MM.1S (cell line): ENCODE measurements at regions not wholly inside any gene's neighbourhood (a gene's known extent, or its start where the extent isn't known, plus 50 kb on each side); places are given as distances from the start of the nearest gene placed in this dataset.

ENCODE experiments used
- DNase-seq: peaks from one replicate; pipeline ENCODE4 v3.0.0-alpha.2; 2015
- H2AFZ ChIP-seq: fragments of 300-600 bp; sonication (generic); 2 replicates; pipeline ENCODE4 v1.6.0; 2016; ENCODE audit warnings: antibody characterized with exemption, low read length
- H3F3A ChIP-seq: fragments of 300-600 bp; sonication (generic); 2 replicates; pipeline ENCODE4 v1.6.1; 2016; ENCODE audit warnings: mild to moderate bottlenecking, antibody characterized with exemption, low read length, moderate library complexity, mixed read lengths; ENCODE audit not compliant: insufficient read depth
- H3K27ac ChIP-seq: fragments of 300-600 bp; sonication (generic); 2 replicates; pipeline ENCODE4 v1.5.1; 2016; ENCODE audit warnings: mild to moderate bottlenecking, low read length
- H3K27me3 ChIP-seq: fragments of 300-600 bp; sonication (generic); replicated peaks from 2 replicates; pipeline ENCODE4 v1.6.0; 2016; ENCODE audit warnings: low read length; ENCODE audit not compliant: insufficient read depth
- H3K36me3 ChIP-seq: fragments of 300-600 bp; sonication (generic); replicated peaks from 2 replicates; pipeline ENCODE4 v1.6.1; 2016; ENCODE audit warnings: mild to moderate bottlenecking, low read length, mixed read lengths; ENCODE audit not compliant: insufficient read depth
- H3K4me1 ChIP-seq: fragments of 300-600 bp; sonication (generic); 2 replicates; pipeline ENCODE4 v1.6.1; 2016; ENCODE audit warnings: low read length, mixed read lengths
- H3K4me2 ChIP-seq: fragments of 300-600 bp; sonication (generic); 2 replicates; pipeline ENCODE4 v1.6.0; 2016; ENCODE audit warnings: low read depth, low read length
- H3K4me3 ChIP-seq: fragments of 300-600 bp; sonication (generic); 2 replicates; pipeline ENCODE4 v1.5.1; 2016; ENCODE audit warnings: low read length, mixed read lengths
- H3K79me2 ChIP-seq: fragments of 300-600 bp; sonication (generic); 2 replicates; pipeline ENCODE4 v1.6.1; 2016; ENCODE audit warnings: mixed run types, low read length, mixed read lengths
- H3K9ac ChIP-seq: fragments of 300-600 bp; sonication (generic); 2 replicates; pipeline ENCODE4 v1.6.1; 2016; ENCODE audit warnings: low read length, mixed read lengths
- H3K9me2 ChIP-seq: fragments of 300-600 bp; sonication (generic); replicated peaks from 2 replicates; pipeline ENCODE4 v1.6.1; 2016; ENCODE audit warnings: mild to moderate bottlenecking, low read length, mixed read lengths; ENCODE audit not compliant: insufficient read depth
- H3K9me3 ChIP-seq: fragments of 300-600 bp; sonication (generic); replicated peaks from 2 replicates; pipeline ENCODE4 v1.6.1; 2016; ENCODE audit warnings: mild to moderate bottlenecking, low read length, mixed read lengths; ENCODE audit not compliant: insufficient read depth
- H4K20me1 ChIP-seq: fragments of 300-600 bp; sonication (generic); 2 replicates; pipeline ENCODE4 v1.6.1; 2016; ENCODE audit warnings: mild to moderate bottlenecking, low read length, moderate library complexity, mixed read lengths; ENCODE audit not compliant: insufficient read depth
- CTCF ChIP-seq: fragments of 300-600 bp; sonication (generic); IDR thresholded peaks from 2 replicates; pipeline ENCODE4 v1.5.1; 2016; ENCODE audit warnings: antibody characterized with exemption, low read length, mixed read lengths
- EZH2 ChIP-seq: fragments of 300-600 bp; sonication (generic); optimal IDR thresholded peaks from 2 replicates; pipeline ENCODE3; 2017; ENCODE audit warnings: low read depth, mild to moderate bottlenecking, antibody characterized with exemption, low read length, mixed read lengths
- EZH2phosphoT487 ChIP-seq: fragments of 300-600 bp; sonication (generic); IDR thresholded peaks from 2 replicates; pipeline ENCODE4 v1.6.1; 2018; ENCODE audit warnings: antibody characterized with exemption, low read length

DNA sequence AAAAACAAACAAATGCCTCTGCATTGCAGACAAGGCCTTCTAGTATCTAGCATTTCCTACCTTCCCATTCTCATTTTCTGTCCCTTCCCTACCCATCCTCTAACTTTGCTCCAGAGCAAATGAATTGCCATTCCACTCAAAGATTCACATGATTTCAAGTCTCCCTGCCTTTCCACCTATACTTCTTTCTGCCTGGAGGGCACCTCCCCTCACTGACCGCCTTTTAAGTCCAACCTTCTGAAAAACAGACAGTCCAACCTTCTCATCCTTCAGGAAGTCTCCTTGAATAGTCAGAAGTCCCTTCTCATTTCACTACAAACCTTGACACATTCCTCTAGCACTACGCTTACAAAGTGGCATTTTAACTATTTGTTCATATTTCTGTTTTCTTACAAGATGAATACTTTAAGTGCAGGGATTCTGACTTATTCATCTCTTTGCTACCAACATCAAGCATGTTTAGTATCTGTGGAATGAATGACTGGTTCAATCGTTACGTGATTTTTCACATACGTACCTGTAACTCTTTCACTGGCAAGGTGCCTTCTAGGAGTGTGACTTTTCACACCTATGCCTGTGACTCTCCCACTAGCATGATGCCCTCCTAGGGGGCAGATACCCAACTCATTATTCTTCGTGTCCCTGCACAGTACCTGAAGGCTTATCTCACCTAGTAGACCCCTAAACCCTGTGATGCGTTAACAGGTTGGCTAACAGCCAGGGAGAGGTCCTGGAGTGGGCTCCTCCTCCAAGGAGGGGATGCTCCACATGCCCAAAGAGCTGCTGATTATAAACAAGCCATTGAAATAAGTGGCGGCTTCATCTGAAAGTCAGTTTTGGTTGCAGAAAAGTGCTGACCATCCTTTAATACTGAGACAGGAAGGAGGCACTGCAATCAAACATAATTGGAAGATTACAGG lies 356.2 kb downstream of the MYCN start:
- H3K9ac ChIP-seq: no peak overlapping the region
- TF ChIP-seq EZH2phosphoT487: no peak
- no peak for TF ChIP-seq CTCF
- TF ChIP-seq EZH2: no peak
- no peak overlapping the region for H3K27ac ChIP-seq
- no peaks in the 10 kb centered on the region for H3K4me1 ChIP-seq
- H3K79me2 ChIP-seq: no peaks in the 10 kb centered on the region
- H3F3A ChIP-seq: no peaks in the 10 kb centered on the region
- H3K36me3 ChIP-seq: no peaks in the 10 kb centered on the region
- no peak for DNase-seq
- no peak overlapping the region for H3K4me3 ChIP-seq
- H3K27me3 ChIP-seq: no peaks in the 10 kb centered on the region
- H4K20me1 ChIP-seq: no peaks in the 10 kb centered on the region
- H3K4me2 ChIP-seq: no peak overlapping the region
- no peaks in the 10 kb centered on the region for H3K9me2 ChIP-seq
- H3K9me3 ChIP-seq: no peaks in the 10 kb centered on the region
- no peak overlapping the region for H2AFZ ChIP-seq

GRCh38 chr2:16296038-16296290 lies 355.6 kb downstream of the MYCN start:
- Histone ChIP-seq H3K9me2 (no peaks in the 10 kb centered on the region), H2AFZ (no peak overlapping the region), H3K9me3 (no peaks in the 10 kb centered on the region), H3K27ac (no peak overlapping the region), H3K36me3 (no peaks in the 10 kb centered on the region), H4K20me1 (no peaks in the 10 kb centered on the region), H3K4me1 (no peaks in the 10 kb centered on the region), H3K4me2 (no peak overlapping the region), H3K27me3 (no peaks in the 10 kb centered on the region), H3K4me3 (no peak overlapping the region), H3F3A (no peaks in the 10 kb centered on the region), H3K79me2 (no peaks in the 10 kb centered on the region), H3K9ac (no peak overlapping the region)
- DNase-seq: no peak
- TF ChIP-seq EZH2phosphoT487 (no peak), EZH2 (no peak), CTCF (no peak)

DNA sequence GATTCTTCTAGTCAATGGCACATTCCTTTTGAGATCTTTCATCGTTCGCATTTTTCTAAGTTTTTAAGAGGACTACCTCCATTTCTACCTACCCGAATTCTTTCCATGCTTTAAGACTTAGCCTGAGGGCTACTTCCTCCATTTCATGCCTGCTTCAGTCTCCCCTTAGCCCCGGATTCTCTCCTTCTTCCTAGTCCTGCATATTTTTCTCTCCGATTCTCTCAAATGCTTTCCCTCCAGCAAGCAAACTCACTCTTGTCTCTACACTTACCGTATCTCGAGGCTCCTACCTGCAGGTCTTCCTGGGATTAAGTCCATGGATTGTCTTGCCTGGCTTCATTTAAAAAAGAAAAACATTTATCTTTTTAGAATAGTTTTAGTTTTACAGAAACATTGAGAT lies 354.4 kb downstream of the MYCN start:
- no peaks in the 10 kb centered on the region for H3K4me1 ChIP-seq
- no peak overlapping the region for H3K9ac ChIP-seq
- H3F3A ChIP-seq: no peaks in the 10 kb centered on the region
- H3K79me2 ChIP-seq: no peaks in the 10 kb centered on the region
- H3K4me2 ChIP-seq: no peak overlapping the region
- no peaks in the 10 kb centered on the region for H3K9me3 ChIP-seq
- no peaks in the 10 kb centered on the region for H3K9me2 ChIP-seq
- no peaks in the 10 kb centered on the region for H4K20me1 ChIP-seq
- no peaks in the 10 kb centered on the region for H3K27me3 ChIP-seq
- no peak for DNase-seq
- TF ChIP-seq EZH2phosphoT487: no peak
- TF ChIP-seq CTCF: no peak
- TF ChIP-seq EZH2: no peak
- no peaks in the 10 kb centered on the region for H3K36me3 ChIP-seq
- no peak overlapping the region for H3K27ac ChIP-seq
- no peak overlapping the region for H3K4me3 ChIP-seq
- no peak overlapping the region for H2AFZ ChIP-seq
